Psoas muscle (tissue), 7 donors: ENCODE measurements at regions not wholly inside any gene's neighbourhood (a gene's known extent, or its start where the extent isn't known, plus 50 kb on each side); places are given as distances from the start of the nearest gene placed in this dataset.
A peak's percentile ranks its signal among the peaks of the same experiment; 100 is the strongest.

Experiments used
- ATAC-seq, 4 donors: fragments of 200-7000 bp; cut with Tn5 transposase; one replicate each; pipeline ENCODE4 v1.9.1; 2020; ENCODE audit warnings: moderate library complexity in 3 of 4, mild to moderate bottlenecking in 2 of 4
- DNase-seq, 2 donors: peaks; one replicate each; pipeline ENCODE4 v3.0.0-alpha.2; 2020
- H3K27ac ChIP-seq: fragments of 200-600 bp; one replicate; pipeline ENCODE4 v1.8.0; 2022
- H3K27me3 ChIP-seq, 3 donors: fragments of 200-600 bp in 1 of 3; one replicate each; pipeline versions ENCODE4 v1.6.1 to v1.8.0; 2013 to 2022; ENCODE audit warnings: low read length in 2 of 3, mild to moderate bottlenecking in 2 of 3, moderate library complexity in 1 of 3; ENCODE audit not compliant: insufficient read depth in 3 of 3
- H3K36me3 ChIP-seq, 2 donors: fragments of 200-600 bp in 1 of 2; one replicate each; pipeline versions ENCODE4 v1.6.1 to v1.8.0; 2013 to 2022; ENCODE audit warnings: low read depth in 1 of 2, mild to moderate bottlenecking in 1 of 2, moderate library complexity in 1 of 2; ENCODE audit not compliant: insufficient read depth in 1 of 2
- H3K4me1 ChIP-seq: fragments of 200-600 bp; one replicate; pipeline ENCODE4 v1.8.0; 2022
- H3K4me3 ChIP-seq: fragments of 200-600 bp; one replicate; pipeline ENCODE4 v1.8.0; 2022; ENCODE audit warnings: mild to moderate bottlenecking
- H3K9me3 ChIP-seq: fragments of 200-600 bp; one replicate; pipeline ENCODE4 v1.8.0; 2022
- WGBS, 3 donors: extraction: QIAGEN DNeasy Blood & Tissue Kit; methylation state at CpG; one replicate each; pipeline versions ENCODE4 v1.1.6 to v1.1.7; 2013; 5-methylcytosine and 5-hydroxymethylcytosine counted together
- intact Hi-C, 2 donors: fragments of 100-400 bp; cut with DNase I; formaldehyde crosslinking; loops; one replicate each; pipeline versions ENCODE4 v1.11.0 to v1.14.2; 2022
- TF ChIP-seq, protein P1 (sequence below): fragments of 200-600 bp; IDR thresholded peaks from one replicate; pipeline ENCODE4 v1.8.0; 2022; ENCODE audit warnings: antibody characterized with exemption
- donor health status: healthy with polysubstance abuse.
- donor health status: DM: no; HTN: no; CAD: no; lungs with moderate emphysema.
- donor health status: Bipolar disorder and iron deficiency.
- donor health status: healthy.
- donor health status: DM: yes; HTN: yes; CAD: no.
- donor health status: DM: no; HTN: no; CAD: no.
- donor health status: DM: yes; HTN: yes; CAD: no.

GRCh38 chr6:122285292-122285913, 114.0 kb upstream of the HSF2 start:
- no peaks in the 10 kb centered on the region for H3K9me3 ChIP-seq
- no peak overlapping the region for H3K4me3 ChIP-seq
- TF ChIP-seq, protein P1, sequence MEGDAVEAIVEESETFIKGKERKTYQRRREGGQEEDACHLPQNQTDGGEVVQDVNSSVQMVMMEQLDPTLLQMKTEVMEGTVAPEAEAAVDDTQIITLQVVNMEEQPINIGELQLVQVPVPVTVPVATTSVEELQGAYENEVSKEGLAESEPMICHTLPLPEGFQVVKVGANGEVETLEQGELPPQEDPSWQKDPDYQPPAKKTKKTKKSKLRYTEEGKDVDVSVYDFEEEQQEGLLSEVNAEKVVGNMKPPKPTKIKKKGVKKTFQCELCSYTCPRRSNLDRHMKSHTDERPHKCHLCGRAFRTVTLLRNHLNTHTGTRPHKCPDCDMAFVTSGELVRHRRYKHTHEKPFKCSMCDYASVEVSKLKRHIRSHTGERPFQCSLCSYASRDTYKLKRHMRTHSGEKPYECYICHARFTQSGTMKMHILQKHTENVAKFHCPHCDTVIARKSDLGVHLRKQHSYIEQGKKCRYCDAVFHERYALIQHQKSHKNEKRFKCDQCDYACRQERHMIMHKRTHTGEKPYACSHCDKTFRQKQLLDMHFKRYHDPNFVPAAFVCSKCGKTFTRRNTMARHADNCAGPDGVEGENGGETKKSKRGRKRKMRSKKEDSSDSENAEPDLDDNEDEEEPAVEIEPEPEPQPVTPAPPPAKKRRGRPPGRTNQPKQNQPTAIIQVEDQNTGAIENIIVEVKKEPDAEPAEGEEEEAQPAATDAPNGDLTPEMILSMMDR = no peak
- no peaks in the 10 kb centered on the region for H3K27me3 ChIP-seq
- no peak overlapping the region for H3K27ac ChIP-seq
- intact Hi-C loops = no loop called here
- no peaks in the 10 kb centered on the region for H3K36me3 ChIP-seq
- peaks cover 4% of the 10 kb centered on the region for H3K4me1 ChIP-seq
- DNase-seq (no peak), ATAC-seq (peak in 1 of 4 donors; percentile 36)
- 52 to 58% (median 55%) methylated on average over 4 of the region's 4 CpGs for WGBS, 3 donors

GRCh38 chr6:122286512-122286911, 112.9 kb upstream of the HSF2 start:
- ATAC-seq = no peak
- TF ChIP-seq, protein P1 = no peak
- Histone ChIP-seq H3K27me3 (no peaks in the 10 kb centered on the region), H3K36me3 (no peaks in the 10 kb centered on the region), H3K27ac (no peak overlapping the region), H3K9me3 (no peaks in the 10 kb centered on the region), H3K4me1 (peaks cover 4% of the 10 kb centered on the region), H3K4me3 (no peak overlapping the region)
- intact Hi-C loops = no loop called here
- DNase-seq = no peak

- no peaks in the 10 kb centered on the region for H3K27me3 ChIP-seq
- intact Hi-C loops = loop anchor here in 1 of 2 donors (10.0 kb wide), 2 partner anchors 235 to 855 kb away; partner anchors contain the start of gene GJA1
- H3K9me3 ChIP-seq = no peaks in the 10 kb centered on the region
- H3K4me1 ChIP-seq = peaks cover 4% of the 10 kb centered on the region
- ATAC-seq (no peak), DNase-seq (no peak)
- H3K4me3 ChIP-seq = no peak overlapping the region
- TF ChIP-seq, protein P1 = peak; percentile 42
- no peaks in the 10 kb centered on the region for H3K36me3 ChIP-seq
- WGBS, 3 donors = 43 to 49% (median 48%) methylated on average over 4 of the region's 4 CpGs
- no peak overlapping the region for H3K27ac ChIP-seq
Measured at GRCh38 chr6:122289762-122290539, 109.5 kb upstream of the HSF2 start.

DNA sequence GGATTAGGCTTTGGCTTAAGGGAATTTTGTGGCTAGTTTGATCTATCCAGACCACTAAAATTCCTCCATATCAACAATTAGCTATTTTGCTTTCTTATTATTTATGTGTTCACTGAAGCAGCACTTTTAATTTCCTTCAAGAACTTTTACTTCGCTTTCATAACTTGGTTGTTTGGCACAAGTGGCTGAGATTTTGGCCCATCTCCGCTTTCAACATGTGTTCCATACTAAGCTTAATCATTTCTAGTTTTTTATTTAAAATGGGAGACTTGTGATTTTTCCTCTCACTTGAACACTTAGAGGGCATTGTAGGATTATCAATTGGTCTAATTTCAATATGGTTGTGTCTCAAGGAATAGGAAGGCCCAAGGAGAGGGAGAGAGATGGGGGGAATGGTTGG, 102.4 kb upstream of the HSF2 start:
- TF ChIP-seq, protein P1 = no peak
- no peaks in the 10 kb centered on the region for H3K36me3 ChIP-seq
- no peak overlapping the region for H3K4me3 ChIP-seq
- no peaks in the 10 kb centered on the region for H3K4me1 ChIP-seq
- DNase-seq (no peak), ATAC-seq (no peak)
- no peak overlapping the region for H3K27ac ChIP-seq
- WGBS, 3 donors = 76 to 90% (median 83%) methylated on average over 2 of the region's 2 CpGs
- H3K27me3 ChIP-seq = peaks cover 0 to 2% (median 0%) of the 10 kb centered on the region in 3 donors
- H3K9me3 ChIP-seq = no peaks in the 10 kb centered on the region
- intact Hi-C loops = loop anchor here in 1 of 2 donors (10.0 kb wide), 2 partner anchors 242 to 862 kb away; partner anchors contain the start of gene GJA1
